NCI-H510A (cell line): ENCODE measurements at regions not wholly inside any gene's neighbourhood (a gene's known extent, or its start where the extent isn't known, plus 50 kb on each side); places are given as distances from the start of the nearest gene placed in this dataset.

ENCODE experiments used
- DNase-seq: peaks from one replicate; lab custom pipeline; 2025; lab: John Stamatoyannopoulos, UW

- DNase-seq = no peak
Measured at GRCh38 chr13:91286317-91286716, 61.2 kb upstream of the MIR17HG start.

- DNase-seq = no peak
Measured at GRCh38 chr13:91291078-91291477, 56.4 kb upstream of the MIR17HG start.

- DNase-seq = no peak
Measured at GRCh38 chr13:91292630-91293221, 54.8 kb upstream of the MIR17HG start.

DNA sequence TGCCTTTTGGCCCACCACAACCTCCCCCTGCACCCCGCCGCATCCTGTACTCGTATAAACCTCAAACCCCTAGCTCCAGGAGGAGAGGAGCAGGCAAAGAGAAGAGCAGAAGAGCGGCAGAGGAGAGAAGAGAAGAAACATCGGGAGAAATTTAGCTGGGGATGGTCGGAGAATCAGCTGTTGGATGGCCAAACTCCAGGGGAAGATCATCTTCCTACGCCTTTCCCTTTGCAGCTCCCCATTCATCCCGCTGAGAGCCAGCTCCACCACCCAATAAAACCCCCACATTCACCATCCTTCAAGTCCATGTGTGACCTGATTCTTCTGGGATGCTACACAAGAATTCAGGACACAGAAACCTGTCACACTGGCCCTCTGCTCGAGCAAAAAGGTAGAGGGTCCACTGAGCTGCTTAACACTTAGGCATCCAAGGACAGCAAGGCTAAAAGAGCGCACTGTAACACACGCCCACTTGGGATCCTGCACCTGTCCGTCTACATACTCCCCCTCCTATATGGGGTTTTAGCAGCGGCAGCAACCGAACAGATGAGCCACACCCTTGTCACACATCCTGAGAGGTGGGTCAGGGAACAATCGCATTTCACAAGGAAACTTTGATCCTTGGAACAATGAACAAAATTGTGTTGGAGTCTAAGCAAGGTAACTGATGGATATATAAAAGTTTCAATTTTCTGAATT is 51.6 kb upstream of the MIR17HG start:
- DNase-seq = no peak

- DNase-seq = no peak
Measured at GRCh38 chr13:91297503-91297902, 50.0 kb upstream of the MIR17HG start.
